ENCODE measurements at regions not wholly inside any gene's neighbourhood (a gene's known extent, or its start where the extent isn't known, plus 50 kb on each side); places are given as distances from the start of the nearest gene placed in this dataset.

GRCh38 chr7:39882148-39882784, 67.8 kb upstream of the CDK13 start:
- TF ChIP-seq BHLHE40 (IDR thresholded peaks at IDR 0.05; ENCODE audit: low read length) (no peak), GTF2F1 (IDR thresholded peaks at IDR 0.05; ENCODE audit: low read depth, low read length) (no peak), EWSR1 (IDR thresholded peaks at IDR 0.05; ENCODE audit: borderline replicate concordance, low read depth, partially characterized antibody) (no peak), RREB1 (CRISPR knock-in tag; IDR thresholded peaks at IDR 0.05) (no peak), PBX2 (CRISPR knock-in tag; IDR thresholded peaks at IDR 0.05; ENCODE audit: low read depth) (no peak), PBX2 (tag; conservative IDR thresholded peaks at IDR 0.05; ENCODE audit: low read depth) (no peak), CBX5 (IDR thresholded peaks at IDR 0.05; ENCODE audit: borderline replicate concordance, low read depth) (peak; percentile 77; the same call in 1 of the 2 replicates), ZNF280A (IDR thresholded peaks at IDR 0.05; ENCODE audit: low read depth, partially characterized antibody) (peak; percentile 88), XRCC3 (IDR thresholded peaks at IDR 0.05) (no peak), CBX3 (IDR thresholded peaks at IDR 0.05; ENCODE audit: borderline replicate concordance in 1 of 2, low read length in 2 of 2) (peak in 1 of 2 experiments; percentile 85; a peak in 2 of 3 replicates), ZBTB7A (IDR thresholded peaks at IDR 0.05; ENCODE audit: borderline replicate concordance, control insufficient read depth, low read depth, low read length) (no peak)
- WGBS (ENCODE audit: insufficient coverage, low coverage, missing lambda C conversion rate): 0% methylated on average over 5 of the region's 5 CpGs
- H3K9ac ChIP-seq (ENCODE audit: insufficient read depth in 1 of 2, low read depth in 2 of 2, low read length in 2 of 2): no peak overlapping the region
- no peak overlapping the region for H2AFZ ChIP-seq (ENCODE audit: low read depth, low read length)
- CTCF ChIA-PET (ENCODE audit: low intra/inter-chr PET ratio): no interaction called here
- no peaks in the 10 kb centered on the region for H3K9me1 ChIP-seq (ENCODE audit: control insufficient read depth, insufficient read depth, low read length)
- DNase-seq (ENCODE audit: extremely low read depth in 1 of 4, low spot score in 3 of 4): no peak
- H3K79me2 ChIP-seq (ENCODE audit: control insufficient read depth, insufficient read depth, low read length): no peaks in the 10 kb centered on the region
- no peak for ATAC-seq
- H3K36me3 ChIP-seq (ENCODE audit: control insufficient read depth, insufficient read depth, low read length): no peaks in the 10 kb centered on the region
- no peaks in the 10 kb centered on the region for H4K20me1 ChIP-seq (replicated peaks; ENCODE audit: control insufficient read depth, insufficient read depth, low read length)
- H3K9me3 ChIP-seq (replicated peaks; ENCODE audit: control insufficient read depth, insufficient read depth, low read depth, low read length): no peaks in the 10 kb centered on the region
- BruUV-seq (replicated peaks): no TSS peak
- no peak for FAIRE-seq
- no peak overlapping the region for H3K4me3 ChIP-seq
- H3K27me3 ChIP-seq (ENCODE audit: control insufficient read depth in 2 of 2, insufficient read depth in 2 of 2, low read length in 2 of 2): no peaks in the 10 kb centered on the region
- POLR2A ChIA-PET: no interaction called here
- intact Hi-C loops (cut with micrococcal nuclease) (no loop called here), in situ Hi-C loops (cut with MboI) (no loop called here)
- H3K4me2 ChIP-seq (ENCODE audit: insufficient read depth, low read length): no peak overlapping the region
- no peaks in the 10 kb centered on the region for H3K4me1 ChIP-seq (replicated peaks in 1 of 2; ENCODE audit: control insufficient read depth in 2 of 2, insufficient read depth in 2 of 2, low read length in 2 of 2)
- H3K27ac ChIP-seq (ENCODE audit: extremely low read depth, low read depth, low read length): no peak overlapping the region

Measured in K562 (cell line).